NCI-H1048 (cell line): ENCODE measurements at regions not wholly inside any gene's neighbourhood (a gene's known extent, or its start where the extent isn't known, plus 50 kb on each side); places are given as distances from the start of the nearest gene placed in this dataset.
"Not testable (repeated sequence)": the region's sequence is repeated elsewhere in the genome, so short reads cannot be mapped to it uniquely, and the experiment has no call there.

Experiments used
- DNase-seq: peaks from one replicate; lab custom pipeline; 2025; lab: John Stamatoyannopoulos, UW

DNA sequence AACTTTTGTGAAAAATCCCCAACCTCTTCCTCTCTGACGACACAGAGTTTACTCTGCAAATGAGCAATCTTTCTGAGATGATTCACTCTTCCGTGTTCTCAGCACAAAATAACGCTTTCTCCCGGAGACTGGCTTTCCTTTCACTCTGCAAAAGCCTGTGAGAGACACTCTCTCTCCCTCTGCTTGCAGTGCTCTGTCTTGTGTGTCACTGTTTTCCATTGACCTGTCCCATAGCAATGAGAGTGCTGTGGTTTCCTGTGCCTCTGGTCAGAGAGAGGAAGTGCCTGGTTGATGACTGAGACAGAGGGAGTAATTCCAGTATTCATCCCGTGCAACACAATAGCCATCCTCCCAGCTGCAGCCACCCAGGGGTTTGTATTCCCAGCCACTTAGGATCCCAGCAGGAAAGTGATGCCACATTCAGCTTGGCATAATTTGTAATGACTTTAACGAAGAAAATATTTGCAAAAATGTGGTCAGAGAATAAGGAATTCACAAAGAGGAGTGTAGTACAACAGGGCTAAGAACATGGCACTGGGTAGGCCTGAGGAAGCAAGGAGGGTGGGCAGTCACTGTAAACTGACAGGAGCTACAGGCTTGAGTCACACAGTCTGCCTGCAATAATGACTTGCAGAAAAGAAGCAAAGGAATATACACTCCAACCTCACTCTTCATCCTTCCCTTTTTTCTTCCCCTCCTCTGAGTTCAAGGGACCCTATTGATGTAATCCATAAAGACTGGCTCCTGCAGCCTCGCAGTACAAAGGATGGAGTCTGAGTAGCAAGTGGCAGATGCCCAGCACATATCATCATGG, 463.5 kb upstream of the RGMB start:
- no peak for DNase-seq

DNA sequence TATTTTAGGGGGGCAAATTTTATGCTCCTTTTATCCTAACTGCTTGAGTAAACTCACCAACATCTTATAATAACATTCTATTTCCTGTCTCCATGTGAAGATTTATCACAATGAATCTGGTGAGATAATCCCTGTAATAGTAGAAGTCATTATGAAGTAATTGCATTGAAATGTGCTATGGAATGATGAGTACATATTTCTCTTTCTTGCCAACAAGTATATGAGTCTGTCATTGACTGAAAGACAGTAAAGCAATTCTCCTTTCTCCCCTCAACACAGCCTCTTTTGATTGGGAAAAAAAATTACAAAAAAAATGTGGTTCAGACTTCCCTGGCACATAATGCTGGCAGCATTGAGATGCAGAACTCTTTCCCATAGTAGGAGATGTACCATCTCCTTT, 459.2 kb upstream of the RGMB start:
- DNase-seq, result no peak

DNA sequence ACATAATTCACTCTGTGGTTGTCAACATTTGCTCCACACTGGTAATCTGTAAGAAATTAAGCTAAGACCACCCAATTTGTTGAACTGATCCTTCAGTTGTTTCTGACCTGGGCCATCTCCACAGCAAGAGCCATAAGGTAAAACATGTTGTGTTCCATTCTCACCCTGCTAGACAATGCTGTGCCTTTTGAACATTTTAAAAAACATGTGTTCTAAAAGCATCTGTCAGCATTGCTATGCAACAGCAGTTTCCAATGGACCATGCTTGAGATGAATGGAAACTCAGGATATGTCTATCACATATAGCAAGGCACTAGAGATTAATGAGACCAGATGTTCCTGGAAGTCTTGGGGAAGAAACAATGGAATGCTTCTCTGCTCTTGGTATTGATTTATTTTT, 455.1 kb upstream of the RGMB start:
- no peak for DNase-seq

DNA sequence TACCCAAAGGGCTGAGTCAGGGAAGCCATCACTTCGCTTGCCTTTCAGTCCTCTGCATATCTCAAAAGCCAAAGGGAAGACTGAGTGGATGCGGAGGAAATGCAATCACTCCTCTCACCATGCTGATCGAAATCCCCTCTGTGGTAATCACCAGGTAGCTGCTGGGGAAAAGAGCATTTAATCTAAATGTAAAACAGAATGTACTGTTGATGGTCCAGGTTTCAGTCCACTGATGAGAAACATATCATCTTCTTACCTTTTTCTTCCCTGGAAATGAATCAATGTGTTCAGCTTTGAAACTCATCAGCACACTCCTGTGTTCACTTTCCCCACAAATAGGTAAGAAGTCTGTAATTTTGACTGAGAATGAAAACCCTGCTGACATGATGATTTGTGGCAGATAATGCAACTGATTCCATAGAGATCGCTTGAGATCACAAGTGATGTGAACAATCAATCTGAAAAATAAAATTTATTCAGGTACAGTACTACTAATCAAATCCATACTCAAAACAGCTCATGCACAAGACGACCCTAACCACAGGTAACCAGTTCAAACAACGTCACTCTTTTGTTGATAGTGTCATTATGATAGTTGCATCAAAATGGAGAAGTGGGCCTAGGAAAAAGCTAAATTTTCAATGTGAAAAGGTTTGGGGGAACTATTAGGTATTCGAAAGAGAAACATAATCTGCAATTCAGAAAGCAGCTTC, 454.0 kb upstream of the RGMB start:
- DNase-seq, result no peak

DNA sequence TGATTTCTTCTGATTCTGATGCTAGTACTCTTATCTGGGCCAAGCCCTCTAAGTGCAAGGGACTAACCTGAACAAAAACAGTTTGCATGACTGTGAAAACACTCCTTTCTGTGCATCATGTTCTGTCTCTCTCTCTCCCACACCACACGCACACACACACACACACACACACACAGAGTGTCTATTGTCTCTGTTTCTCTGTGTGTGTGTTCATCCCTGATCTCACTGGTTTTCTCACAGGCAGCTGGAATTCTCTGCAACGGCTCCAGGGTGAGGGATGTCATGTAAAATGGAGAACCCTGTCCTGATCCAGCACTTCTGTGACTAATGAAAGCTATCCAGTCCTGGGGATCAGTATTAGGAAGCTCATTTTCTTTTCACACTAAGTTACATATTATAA, 453.1 kb upstream of the RGMB start:
- DNase-seq, result no peak

DNA sequence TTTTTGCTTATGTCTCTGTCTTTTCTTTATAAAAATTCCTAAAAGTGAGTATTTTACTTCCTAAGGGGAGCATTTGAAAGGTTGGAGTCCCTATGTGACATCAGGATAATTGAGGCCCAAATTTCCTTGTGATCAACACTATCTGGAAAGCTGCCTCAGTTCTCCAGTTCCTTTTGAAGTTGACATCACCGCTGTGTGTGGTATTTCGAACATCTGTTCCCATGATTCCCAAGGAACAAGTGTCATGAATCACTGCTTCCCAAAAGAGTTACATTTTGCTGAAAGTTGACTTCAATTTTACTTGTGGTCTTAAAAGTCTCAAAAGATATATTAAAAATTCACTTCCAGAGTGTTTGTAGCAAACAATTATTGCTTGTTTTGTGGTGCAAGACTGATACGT, 452.1 kb upstream of the RGMB start:
- DNase-seq, result no peak

DNA sequence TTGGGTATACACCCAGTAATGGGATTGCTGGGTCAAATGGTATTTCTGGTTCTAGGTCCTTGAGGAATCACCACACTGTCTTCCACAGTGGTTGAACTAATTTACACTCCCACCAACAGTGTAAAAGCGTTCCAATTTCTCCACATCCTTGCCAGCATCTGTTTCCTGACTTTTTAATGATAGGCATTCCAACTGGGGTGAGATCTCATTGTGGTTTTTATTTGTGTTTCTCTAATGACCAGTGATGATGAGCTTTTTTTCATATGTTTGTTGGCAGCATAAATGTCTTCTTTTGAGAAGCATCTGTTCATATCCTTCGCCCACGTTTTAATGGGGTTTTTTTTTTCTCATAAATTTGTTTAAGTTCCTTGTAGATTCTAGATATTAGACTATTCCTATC, 448.3 kb upstream of the RGMB start:
- DNase-seq, result not testable (repeated sequence)

DNA sequence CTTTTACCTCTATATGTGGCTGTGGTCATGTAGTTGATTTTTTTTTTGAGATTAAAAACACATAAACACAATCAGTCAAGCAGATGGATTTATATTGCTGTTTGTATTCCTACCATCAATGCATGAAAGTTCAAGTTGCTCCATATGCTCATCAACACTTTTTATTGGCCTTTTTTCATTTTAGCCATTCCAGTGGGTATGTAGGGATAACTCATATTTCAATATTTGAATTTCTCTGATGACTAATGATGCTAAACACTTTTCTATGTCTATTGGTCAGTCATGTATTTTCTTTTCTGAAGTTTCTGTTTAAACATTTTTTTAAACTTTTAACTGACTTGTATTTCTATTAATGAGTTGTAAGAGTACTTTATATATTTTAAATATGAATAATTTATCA, 445.4 kb upstream of the RGMB start:
- no peak for DNase-seq

DNA sequence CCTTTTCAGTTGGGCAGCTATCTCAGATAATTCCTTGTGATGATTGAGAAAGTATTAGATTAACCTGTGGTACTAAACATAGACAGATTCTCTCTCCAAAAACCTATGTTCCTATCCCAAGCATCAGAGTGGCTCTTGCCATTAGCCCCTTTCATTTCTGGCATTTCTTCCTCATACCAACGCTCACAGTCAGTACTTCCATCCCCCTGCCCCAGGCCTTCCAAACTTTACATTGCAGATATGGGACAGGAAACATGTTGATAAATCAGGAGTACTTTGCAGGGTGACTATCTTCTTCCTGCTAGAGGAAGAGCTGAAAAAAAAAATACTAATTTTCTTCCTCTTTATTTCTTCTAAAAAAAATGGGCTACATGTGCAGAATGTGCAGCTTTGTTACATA, 442.6 kb upstream of the RGMB start:
- no peak for DNase-seq

DNA sequence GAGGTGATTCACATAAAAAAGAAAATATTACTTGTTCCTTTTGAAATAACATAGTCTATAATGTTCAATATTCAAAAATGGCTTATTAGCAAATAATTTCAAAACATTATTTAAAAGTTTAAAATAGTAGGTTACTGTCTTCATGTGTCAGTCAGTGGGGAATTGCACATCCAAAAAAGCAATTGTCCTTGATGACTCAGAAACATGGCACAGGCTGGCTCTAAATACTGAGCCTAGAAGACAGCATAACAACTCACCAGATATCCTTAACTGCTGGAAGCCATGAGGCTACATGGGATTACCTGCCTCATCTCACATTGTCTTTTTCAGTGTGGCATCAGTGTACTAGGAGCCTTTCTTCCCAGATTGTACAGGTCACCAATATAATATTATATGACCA, 439.5 kb upstream of the RGMB start:
- no peak for DNase-seq

DNA sequence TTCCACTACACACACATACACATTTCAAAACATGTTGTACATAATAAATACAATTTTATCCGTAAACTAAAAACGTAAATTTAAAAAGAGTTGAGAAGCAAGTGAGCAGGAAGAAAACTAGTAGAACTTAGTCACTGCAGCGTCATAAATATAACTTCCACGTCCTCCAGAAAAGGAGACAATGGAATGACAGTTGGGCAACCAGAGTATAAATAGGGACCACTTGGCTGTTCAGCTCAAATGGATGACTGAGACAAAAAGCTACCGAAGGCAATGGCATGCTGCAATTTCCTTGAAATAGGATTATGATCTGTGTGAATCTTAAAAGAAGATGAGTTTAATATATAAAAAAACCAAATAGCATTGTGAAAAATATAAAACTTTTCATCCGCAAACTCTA, 438.5 kb upstream of the RGMB start:
- no peak for DNase-seq

DNA sequence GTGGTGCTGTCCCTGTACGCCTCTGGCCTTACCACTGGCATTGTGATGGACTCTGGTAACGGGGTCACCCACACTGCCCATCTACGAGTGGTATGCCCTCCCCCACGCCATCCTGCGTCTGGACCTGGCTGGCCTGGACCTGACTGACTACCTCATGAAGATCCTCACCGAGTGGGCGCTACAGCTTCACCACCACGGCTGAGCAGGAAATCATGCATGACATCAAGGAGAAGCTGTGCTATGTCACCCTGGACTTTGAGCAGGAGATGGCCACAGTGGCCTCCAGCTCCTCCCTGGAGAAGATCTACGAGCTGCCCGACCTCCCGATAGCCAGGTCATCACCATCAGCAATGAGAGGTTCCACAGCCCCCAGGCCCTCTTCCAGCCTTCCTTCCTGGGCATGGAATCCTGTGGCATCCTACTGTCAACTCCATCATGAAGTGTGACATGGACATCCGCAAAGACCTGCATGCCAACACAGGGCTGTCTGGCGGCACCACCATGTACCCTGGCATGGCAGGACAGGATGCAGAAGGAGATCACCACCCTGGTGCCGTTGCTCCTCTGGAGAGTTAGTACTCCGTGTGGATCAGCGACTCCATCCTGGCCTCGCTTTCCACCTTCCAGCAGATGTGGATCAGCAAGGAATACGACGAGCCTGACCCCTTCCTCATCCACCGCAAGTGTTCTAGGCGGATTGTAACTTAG, 434.2 kb upstream of the RGMB start:
- no peak for DNase-seq

DNA sequence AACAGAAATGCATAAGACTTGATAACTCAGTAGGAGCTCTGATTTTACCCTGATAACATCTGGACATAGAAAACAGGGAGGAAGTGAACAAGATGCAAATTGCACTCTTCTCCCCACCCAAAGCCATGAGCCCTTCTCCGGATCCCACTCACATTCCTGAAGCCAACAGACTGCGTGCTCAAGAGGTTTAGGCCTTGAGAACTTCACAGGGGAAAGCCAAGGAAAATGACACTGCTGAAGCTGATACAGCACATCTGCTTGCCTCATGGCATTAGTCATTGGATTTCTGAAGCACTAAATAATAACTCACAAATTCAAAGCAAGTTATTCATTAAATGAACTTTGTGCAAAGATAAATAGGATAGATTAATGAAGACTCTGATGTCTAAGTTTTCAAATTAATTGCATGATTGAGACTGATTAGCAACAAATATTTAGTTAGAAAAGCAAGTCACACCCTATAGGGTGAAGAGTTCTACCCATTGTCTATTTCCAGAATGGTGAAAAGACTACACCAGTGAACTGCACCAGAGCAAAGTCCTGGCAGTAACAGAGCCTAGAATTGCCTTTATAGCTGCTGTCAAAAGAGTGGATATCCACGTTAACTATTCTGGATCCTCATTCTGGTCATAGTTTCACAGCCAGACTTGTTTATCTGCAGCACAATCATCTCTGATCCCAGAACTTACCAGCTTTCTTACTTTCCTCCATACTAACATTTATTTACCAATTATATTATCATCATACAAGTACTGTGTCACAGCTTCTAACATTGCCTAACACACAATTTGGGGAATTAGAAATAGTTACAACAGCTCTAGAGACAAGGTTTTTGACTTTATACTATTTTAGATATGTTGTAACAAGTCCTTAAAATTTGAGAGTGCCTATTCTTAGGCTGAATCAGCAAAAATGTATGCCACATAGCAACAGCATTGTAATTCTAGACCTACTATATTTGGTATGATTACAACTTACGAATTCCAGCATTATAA, 432.1 kb upstream of the RGMB start:
- DNase-seq, result no peak

DNA sequence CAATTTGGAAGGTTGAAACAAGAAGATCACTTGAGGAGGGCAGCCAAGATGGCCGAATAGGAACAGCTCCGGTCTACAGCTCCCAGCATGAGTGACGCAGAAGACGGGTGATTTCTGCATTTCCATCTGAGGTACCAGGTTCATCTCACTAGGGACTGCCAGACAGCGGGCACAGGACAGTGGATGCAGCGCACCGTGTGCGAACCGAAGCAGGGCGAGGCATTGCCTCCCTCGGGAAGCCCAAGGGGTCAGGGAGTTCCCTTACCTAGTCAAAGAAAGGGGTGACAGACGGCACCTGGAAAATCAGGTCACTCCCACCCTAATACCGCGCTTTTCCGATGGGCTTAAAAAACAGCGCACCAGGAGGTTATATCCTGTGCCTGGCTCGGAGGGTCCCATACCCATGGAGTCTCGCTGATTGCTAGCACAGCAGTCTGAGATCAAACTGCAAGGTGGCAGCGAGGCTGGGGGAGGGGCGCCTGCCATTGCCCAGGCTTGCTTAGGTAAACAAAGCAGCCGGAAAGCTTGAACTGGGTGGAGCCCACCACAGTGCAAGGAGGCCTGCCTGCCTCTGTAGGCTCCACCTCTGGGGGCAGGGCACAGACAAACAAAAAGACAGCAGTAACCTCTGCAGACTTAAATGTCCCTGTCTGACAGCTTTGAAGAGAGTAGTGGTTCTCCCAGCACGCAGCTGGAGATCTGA, 430.4 kb upstream of the RGMB start:
- not testable (repeated sequence) for DNase-seq

DNA sequence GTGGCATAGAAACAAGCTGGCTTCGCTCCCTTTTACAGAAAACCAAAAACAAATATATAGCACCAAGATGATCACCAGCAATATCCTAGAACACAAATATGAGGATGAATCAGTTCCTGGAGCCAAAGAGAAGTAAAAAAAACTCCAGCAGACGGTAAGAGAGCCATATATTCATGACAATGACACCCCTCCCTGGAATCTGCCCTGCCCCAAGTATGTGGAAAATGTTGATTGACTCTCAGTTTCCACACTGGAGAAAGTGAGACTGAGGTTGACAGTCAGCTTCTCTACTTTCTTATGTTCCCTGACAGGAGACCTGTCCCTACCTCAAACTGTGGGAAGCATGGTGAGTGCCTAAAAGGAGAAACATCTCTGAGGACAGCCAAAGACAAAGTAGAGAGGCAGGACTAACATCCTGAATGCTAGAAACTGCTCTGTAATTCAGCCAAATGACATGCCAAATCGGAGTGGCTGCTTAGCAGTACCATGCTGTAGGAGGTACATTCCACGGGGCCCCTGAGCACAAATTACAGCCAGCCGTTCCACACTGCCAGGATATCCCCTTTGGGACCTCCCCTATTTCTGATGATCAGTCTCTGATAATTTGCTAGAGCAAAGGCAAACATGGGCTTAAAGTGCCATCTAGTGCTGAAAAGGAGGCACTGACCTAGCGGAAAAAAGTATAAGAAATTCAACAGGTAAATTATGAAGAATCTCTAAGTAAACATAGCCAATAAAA, 424.0 kb upstream of the RGMB start:
- DNase-seq, result no peak

DNA sequence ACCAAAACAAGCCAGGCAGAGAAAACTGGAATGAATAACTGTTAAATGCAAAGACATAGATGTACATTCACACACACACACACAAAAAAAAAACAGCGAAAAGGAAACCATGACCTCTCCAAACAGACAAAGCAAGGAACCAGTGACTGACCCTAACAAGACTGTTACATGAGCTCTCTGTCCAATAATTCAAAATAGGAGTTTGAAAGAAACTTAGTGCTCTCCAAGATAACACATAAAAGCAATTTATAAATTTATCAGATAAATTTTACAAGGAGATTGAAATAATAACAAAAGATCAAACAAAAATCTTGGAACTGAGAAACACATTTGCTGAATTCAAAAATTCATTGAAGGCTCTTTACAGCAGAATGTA, 423.5 kb upstream of the RGMB start:
- DNase-seq, result no peak

DNA sequence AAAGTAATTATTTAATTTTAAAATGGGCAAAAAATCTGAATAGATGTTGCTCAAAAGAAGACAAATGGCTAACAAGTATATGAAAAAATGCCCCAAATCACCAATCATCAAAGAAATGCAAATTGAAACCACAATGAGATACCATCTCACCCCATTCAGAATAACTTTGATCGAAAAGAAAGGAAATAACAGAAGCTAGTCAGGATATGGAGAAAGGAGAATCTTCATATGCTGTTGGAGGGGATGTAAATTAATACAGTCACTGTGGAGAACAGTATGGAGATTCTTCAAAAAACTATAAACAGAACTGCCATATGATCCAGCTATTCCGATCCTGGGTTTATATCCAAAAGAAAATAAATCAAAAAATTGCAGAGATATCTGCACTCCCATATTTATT, 418.5 kb upstream of the RGMB start:
- no peak for DNase-seq

DNA sequence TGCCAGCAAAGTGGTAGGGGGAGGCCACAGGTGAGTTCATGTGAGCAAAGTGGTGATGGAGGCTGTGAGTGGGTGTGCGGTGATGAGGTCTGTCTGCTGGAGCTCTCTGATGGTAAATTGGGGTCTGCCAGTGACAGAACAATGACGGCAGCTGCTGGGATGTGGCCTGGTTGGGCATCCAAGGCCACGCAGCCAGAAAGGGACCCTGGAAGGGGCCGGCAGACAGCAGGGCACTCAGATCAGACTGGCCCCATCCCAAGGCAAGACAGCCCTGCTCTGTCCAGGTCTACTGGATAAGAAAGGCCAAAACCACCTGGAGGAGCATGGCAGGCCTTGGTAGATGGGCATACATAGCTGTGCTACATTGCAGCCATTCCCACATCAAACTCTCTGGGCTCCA, 412.9 kb upstream of the RGMB start:
- no peak for DNase-seq

DNA sequence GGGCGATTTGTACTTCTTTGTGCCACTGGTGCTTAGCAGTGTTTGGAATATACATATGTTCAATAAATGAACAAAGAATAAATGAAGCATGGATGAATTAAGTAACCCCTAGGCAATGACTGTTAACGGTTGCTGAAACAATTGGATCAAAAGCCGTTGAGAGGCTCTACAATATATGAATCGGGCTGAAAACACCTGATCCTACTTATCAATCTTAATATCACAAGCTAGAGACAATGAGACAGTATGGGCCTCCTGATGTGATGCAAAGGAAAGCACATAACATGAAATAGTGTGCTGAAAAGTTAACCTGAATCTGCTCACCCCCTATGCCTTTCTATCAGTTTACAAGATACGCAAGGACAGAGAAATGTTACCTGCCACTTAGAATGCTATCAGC, 410.3 kb upstream of the RGMB start:
- no peak for DNase-seq

DNA sequence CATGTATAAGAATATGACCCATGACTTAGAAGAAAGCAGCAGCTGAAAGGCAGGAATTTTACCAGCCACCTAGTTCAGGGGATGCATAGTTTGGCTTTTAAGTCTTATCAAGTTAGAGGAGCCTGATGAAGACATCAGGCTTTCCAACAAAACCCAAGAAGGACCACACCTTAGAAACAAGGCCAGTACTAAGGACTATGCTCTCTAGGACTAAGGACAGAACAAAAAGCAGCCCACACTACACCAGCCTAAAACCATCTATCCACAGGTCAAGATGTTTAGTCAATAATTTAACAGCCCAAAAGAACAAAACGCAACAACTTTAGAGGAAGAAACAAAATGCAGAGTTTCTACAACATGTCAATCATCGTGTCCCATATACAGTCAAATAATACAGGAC, 408.9 kb upstream of the RGMB start:
- no peak for DNase-seq

DNA sequence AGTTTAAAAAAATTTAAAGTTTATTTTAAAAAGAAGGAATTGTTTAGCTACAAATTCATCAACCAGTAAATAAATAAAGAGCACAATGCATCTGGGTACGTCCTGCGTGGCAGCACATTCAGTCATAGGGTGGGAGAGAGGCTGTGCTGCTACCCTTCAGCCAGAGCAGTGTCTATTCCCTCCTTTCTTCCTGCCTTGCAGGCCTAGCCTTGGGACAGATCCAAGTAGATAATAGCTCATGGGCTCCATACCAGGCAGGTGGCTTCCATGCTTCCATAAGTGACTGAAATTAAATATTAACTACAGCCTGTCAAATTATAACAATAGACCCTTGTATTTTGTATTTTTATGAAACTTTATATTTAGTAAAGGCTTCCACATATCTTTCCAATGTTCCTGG, 408.3 kb upstream of the RGMB start:
- no peak for DNase-seq
